ENCODE measurements at regions not wholly inside any gene's neighbourhood (a gene's known extent, or its start where the extent isn't known, plus 50 kb on each side); places are given as distances from the start of the nearest gene placed in this dataset.
A peak's percentile ranks its signal among the peaks of the same experiment; 100 is the strongest.

DNA sequence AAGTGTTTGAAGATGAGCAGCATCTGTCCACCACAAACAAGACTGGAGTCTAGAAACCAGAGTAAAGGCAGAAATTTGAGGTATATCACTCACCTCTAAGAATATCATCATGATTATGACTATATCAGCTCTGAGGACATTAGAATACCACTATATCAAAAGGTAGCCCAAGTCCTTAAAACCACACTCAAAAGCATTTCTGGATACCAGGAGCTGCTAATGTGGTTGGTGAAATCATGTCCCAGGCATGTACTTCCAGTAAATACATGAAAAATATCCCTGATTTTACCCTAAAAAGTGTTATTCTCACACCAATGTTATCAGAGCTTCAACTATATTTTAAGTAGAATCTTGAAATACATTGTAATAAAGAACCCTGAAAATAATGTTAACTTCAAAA lies 136.3 kb upstream of the SMAD1 start:
- DNase-seq, result no peak

DNA sequence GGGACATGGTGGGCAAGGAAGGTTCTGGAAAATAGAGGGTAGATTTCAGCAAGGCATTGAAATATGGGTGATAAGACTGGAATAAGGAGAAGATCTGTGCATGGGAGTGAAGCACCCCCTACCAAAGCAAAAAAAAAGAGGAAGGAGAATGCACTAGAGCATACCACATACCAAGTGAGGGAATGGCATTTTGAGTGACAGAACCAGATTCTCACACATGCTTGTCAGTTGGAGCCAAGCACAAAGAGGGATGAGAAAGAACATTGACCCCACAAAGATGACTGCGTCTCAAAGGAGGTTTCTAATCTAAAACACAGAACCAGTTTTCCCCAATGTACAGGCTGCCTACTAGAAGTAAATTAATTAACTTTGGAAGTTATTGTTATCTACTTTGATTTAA lies 140.3 kb upstream of the SMAD1 start:
- no peak for DNase-seq

- no peak for DNase-seq
These were observed 141.5 kb upstream of the SMAD1 start for GRCh38 chr4:145340071-145340675.

- DNase-seq, result no peak
These were observed 142.5 kb upstream of the SMAD1 start for GRCh38 chr4:145339075-145339725.

DNA sequence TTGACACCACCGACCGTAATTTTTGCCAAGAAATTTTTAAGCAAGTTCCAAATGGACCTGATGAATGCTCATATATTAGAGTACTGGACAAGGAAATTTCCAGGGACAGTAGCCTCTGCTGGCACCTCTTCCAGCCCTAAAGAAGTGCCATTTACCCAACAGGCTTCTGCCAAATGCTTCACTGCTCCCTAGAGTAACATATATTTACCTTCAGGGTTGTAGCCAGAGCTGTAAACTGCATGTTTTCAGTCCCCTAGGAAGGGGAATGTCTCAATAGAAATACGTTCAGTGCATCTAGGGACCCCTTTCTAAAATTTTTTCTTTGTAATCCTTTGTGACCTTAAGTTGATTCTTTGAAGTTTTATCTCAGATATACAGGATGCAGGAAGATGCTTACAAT lies 143.1 kb upstream of the SMAD1 start:
- no peak for DNase-seq

DNA sequence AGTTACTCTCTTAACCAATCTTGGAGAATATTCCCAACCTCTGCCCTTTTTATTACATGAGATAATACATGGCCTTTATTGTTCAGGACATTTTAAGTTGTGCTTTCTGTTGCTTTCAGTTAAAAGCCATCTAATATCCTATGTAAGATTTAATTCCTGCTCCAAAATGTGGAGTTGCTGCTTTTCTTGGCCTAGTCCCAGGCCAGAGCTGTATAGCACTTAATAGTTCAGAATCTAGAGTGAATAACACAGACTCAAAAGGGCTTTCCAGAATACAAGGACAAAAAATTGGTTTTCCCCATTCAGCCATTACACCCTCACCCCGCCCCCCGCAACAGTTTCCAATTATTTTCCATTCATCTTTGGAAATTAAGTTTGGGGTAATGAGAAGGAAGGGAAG lies 144.3 kb upstream of the SMAD1 start:
- DNase-seq, result no peak

GRCh38 chr4:145333786-145334185 lies 147.9 kb upstream of the SMAD1 start:
- DNase-seq, result no peak

DNA sequence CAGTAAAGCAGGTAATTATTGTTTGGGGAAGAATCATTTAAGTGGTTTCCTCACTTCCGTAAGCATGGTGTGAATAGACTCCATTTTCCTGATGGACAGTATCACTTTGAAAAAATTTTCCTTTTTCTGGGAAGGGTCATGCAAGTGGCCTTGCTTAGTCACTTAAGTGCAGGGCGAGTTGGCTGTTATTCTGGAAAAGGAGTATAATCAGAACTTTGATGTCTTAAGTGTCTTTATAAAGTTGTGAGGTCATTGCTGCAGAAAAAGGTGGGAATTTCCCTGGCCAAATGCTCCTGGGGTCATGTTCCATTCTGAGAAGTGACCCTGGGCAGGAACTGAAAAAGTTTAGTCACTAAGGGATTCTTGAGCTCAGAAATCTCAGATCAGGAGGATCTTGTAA lies 146.1 kb upstream of the OTUD4 start:
- no peak for DNase-seq

GRCh38 chr4:145324161-145324560 lies 143.8 kb upstream of the OTUD4 start:
- no peak for DNase-seq

DNA sequence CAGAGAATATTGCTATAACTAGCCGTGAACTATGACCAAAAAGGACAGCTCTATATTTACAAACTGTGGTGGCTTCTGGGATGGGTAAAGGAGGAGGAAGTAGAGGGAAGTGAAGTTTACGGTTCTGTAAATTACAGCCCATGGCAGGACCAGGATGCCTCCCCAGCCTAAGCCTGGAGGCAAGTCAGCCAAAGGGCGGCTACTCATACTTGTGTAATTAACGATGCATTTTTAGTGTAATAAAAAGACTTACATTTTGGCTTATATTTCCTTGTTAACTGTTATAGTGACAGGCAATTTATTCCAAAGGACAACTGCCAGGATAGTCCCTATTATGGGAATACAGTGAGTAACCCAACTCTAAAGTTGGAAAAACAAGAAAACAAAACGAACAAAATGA lies 139.9 kb upstream of the OTUD4 start:
- no peak for DNase-seq

- DNase-seq, result no peak
These were observed 139.4 kb upstream of the OTUD4 start for GRCh38 chr4:145319751-145320150.

GRCh38 chr4:145316897-145317574 lies 136.6 kb upstream of the OTUD4 start:
- no peak for DNase-seq

DNA sequence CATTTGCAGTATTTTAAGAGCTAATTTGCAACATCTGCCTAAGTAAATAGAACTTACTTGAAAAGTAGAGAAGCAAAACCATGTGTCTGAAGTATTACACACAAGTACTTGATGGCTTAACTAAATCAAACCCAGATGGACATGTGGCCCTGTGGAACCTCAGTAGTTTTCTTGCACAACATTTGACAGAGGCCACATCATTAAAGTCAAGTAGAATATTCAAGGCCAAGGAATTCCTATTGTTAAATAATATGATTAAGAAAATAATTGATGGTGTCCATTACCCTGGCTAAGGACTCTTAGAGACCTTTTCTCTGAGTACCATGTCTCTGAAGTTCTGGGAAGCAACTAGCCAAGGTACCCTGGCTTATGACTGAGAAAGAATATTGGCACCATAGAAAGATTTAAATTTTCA lies 135.4 kb upstream of the OTUD4 start:
- no peak for DNase-seq

DNA sequence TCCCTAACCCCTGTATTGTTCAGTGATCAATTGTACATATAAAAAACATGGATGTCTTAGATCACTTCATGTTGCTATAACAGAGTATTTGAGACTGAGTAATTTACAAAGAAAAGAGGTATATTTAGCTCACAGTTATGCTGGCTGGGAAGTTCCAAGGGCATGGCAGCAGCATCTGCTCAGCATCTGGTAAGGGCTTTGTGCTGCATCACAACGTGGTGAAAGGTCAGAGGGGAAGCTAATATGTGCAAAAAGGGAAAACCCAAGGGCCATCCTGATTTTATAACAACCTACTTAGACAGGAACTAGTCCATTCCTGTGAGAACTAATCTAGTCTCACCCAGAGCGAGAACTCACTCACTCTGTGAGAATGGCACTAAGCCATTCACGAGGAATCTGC lies 128.2 kb upstream of the OTUD4 start:
- DNase-seq, result no peak

- DNase-seq, result no peak
These were observed 127.5 kb upstream of the OTUD4 start for GRCh38 chr4:145307763-145308430.

- no peak for DNase-seq
These were observed 126.7 kb upstream of the OTUD4 start for GRCh38 chr4:145307120-145307519.

- no peak for DNase-seq
These were observed 122.3 kb upstream of the OTUD4 start for GRCh38 chr4:145302725-145303124.

DNA sequence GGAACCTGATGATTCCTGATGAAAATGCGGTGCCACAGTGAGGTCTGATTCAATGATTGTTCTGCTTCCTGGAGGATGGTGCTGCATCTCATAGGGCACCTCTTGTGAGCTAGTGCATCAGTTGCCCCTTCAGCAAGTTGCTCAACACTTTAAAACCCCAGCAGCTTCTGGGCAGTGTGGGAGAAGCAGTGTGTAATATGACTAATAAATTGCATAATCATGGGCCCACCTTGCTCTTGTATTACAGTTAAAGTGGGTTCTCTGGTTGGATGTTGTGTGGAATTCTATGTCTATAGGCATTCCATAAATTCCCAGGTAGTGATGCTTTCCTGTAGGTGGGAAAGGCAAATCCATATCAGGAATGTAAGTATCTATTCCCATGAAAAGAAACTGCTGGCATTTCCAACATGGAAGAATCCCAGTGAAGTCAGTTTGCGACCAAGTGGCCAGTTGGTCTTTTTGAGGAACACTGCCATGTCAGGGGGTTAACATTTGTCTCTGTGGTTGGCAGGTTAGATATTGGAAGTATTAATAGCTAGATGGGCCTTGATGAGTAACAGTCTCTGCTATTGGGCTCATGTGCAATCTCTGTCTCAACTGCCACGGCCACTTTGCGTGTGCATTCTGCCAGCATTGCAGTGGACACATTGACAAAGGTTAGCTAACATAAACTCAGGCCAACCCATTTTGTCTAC lies 121.1 kb upstream of the OTUD4 start:
- no peak for DNase-seq

DNA sequence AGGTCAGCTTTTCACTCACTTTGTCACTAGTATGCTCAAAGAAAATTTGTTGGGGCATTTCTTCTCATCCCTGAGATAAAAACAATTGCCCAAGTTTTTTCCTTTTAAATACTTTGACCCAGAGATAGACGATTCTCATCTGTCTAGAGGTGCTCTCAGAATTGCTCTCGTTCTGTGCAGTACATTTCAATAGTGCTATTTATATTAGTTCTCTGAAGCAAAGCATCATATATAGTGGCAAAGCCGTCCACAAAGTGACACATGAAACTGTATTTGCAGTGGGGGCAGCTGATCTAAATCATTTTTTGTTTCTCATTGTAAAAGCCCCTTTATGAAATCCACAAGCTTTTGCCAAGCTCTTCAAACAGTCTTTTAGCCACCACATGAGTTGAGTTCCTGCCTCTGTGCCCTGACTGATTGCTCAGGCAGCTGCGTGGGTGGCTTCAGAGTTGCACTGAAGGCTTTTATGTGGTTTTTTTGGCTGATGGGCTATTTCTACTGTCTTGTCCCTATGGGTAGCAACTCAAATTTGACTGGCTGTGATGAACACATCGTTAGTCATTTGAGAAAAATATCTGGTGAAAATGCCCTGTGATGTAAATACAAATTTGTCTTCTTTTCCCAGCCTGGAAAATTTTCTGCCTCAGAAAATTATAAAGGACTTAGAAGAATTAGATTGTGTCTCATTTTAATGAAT lies 119.1 kb upstream of the OTUD4 start:
- DNase-seq, result peak; percentile 2 to 6

DNA sequence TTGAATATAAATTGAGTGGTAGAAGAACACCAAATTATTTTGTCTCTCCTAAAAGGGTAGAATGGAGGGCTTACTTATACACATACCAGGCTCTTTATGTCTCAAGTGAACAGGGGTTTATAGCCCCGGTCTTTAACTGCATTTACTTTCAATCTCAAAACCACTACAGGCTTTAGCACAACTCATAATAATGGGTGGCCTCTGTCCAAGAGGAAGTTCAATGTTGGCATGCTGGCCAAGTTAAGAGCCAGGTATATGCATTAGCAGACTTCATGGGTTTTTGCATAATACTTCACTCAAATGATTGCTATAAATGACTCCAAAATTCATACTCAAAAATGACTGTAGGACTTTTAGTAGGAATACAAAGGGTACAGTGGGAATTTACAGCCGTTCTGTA lies 118.5 kb upstream of the OTUD4 start:
- no peak for DNase-seq

DNA sequence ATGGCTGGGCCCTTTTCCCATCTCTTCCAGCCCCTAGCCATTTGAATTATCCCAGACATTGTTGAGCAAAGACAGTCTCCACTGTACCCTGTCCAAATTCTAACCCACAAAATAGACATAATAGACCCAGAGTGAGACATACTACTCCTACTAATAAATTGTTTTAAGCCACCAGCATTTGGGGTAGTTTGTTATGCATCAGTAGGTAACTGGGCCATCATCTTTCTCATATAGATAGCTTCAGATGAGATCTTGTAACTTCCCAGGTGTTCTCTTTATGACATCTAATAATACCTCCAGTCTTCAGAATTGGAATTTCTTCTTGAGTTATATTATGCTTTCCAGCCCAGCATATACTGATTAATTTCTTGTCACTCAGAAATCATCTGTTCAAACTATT lies 117.2 kb upstream of the OTUD4 start:
- DNase-seq, result no peak

GRCh38 chr4:145295547-145295946 lies 115.2 kb upstream of the OTUD4 start:
- no peak for DNase-seq

DNA sequence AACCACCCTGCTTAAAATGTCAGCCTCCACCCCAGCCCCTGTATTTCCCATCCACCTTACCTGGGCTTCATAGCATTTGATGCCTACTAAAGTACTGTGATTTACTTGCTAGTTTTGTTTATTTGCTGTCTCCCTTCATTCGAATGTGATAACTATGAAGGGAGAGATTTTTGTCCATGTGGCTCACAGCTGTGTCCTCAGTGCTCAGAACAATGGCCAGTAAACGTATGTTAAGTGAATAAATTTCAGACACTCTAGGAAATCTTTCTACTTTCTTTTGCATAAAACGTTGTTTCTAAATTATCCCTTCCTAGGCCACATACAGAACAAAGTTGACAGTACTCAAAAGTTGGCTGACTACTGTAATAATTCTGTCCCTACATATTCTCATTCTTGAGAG lies 114.7 kb upstream of the OTUD4 start:
- no peak for DNase-seq

Measured in CD4-positive, alpha-beta T cell treated with Interferon alpha-2 for 1 hour (primary cell).